ENCODE measurements at regions not wholly inside any gene's neighbourhood (a gene's known extent, or its start where the extent isn't known, plus 50 kb on each side); places are given as distances from the start of the nearest gene placed in this dataset.

- TF ChIP-seq ZNF23 (CRISPR knock-in tag; IDR thresholded peaks at IDR 0.05) = no peak
- no peak for TF ChIP-seq CHD2 (IDR thresholded peaks at IDR 0.05; ENCODE audit: low read depth, low read length)
- TF ChIP-seq CTCF (IDR thresholded peaks at IDR 0.05 in 2 of 3, conservative IDR thresholded peaks at IDR 0.05 in 1 of 3; ENCODE audit: insufficient read depth in 2 of 3, low read depth in 1 of 3, low read length in 3 of 3) = no peak
- no peak for TF ChIP-seq GATA2 (CRISPR knock-in tag; IDR thresholded peaks at IDR 0.05)
- TF ChIP-seq NR3C1 (CRISPR knock-in tag; IDR thresholded peaks at IDR 0.05) = no peak
- TF ChIP-seq USF2 (CRISPR knock-in tag; IDR thresholded peaks at IDR 0.05) = no peak
- no peak for TF ChIP-seq CGGBP1 (CRISPR knock-in tag; IDR thresholded peaks at IDR 0.05)
- peak; percentile 49 for TF ChIP-seq ZNF316 (IDR thresholded peaks at IDR 0.05)
- no peak for TF ChIP-seq ZNF655 (CRISPR knock-in tag; IDR thresholded peaks at IDR 0.05)
- no peak for TF ChIP-seq BHLHE40 (IDR thresholded peaks at IDR 0.05; ENCODE audit: low read length)
- TF ChIP-seq JUN (IDR thresholded peaks at IDR 0.05; ENCODE audit: borderline replicate concordance, low read depth, low read length) = no peak
- TF ChIP-seq JUN (CRISPR knock-in tag; IDR thresholded peaks at IDR 0.05; ENCODE audit: borderline replicate concordance) = no peak
These were observed 73.1 kb upstream of the SGCG start for GRCh38 chr13:23107665-23108064.
